Coronary artery (tissue), 2 donors: ENCODE measurements at regions not wholly inside any gene's neighbourhood (a gene's known extent, or its start where the extent isn't known, plus 50 kb on each side); places are given as distances from the start of the nearest gene placed in this dataset.

Experiments
- DNase-seq: peaks from one replicate; pipeline ENCODE4 v3.0.0-alpha.2; 2017; ENCODE audit warnings: low spot score
- H3K27ac ChIP-seq, 2 donors: fragments of 200-600 bp; sonication (generic); one replicate each; pipeline ENCODE4 v1.5.1; 2016 to 2019
- H3K4me3 ChIP-seq: fragments of 200-600 bp; sonication (generic); 2 replicates; pipeline ENCODE4 v1.5.1; 2016; ENCODE audit warnings: mild to moderate bottlenecking, moderate library complexity
- CTCF ChIP-seq: fragments of 200-600 bp; sonication (generic); IDR thresholded peaks from one replicate; pipeline ENCODE4 v1.5.1; 2019; ENCODE audit warnings: antibody characterized with exemption

- DNase-seq = no peak
- Histone ChIP-seq H3K27ac (no peak overlapping the region), H3K4me3 (no peak overlapping the region)
- no peak for TF ChIP-seq CTCF
These were observed 1221.1 kb upstream of the ADGRL3 start for GRCh38 chr4:59979061-59979460.

GRCh38 chr4:59983852-59984251 is 1216.3 kb upstream of the ADGRL3 start:
- TF ChIP-seq CTCF = no peak
- Histone ChIP-seq H3K4me3 (no peak overlapping the region), H3K27ac (no peak overlapping the region)
- DNase-seq = no peak

GRCh38 chr4:59987289-59987688 is 1212.8 kb upstream of the ADGRL3 start:
- H3K27ac ChIP-seq = no peak overlapping the region
- no peak for DNase-seq
- TF ChIP-seq CTCF = no peak
- H3K4me3 ChIP-seq = no peak overlapping the region

- H3K4me3 ChIP-seq = no peak overlapping the region
- H3K27ac ChIP-seq = no peak overlapping the region
- DNase-seq = no peak
- TF ChIP-seq CTCF = no peak
These were observed 1206.0 kb upstream of the ADGRL3 start for GRCh38 chr4:59994118-59994517.

GRCh38 chr4:60002603-60003337 is 1197.4 kb upstream of the ADGRL3 start:
- H3K27ac ChIP-seq = no peak overlapping the region
- no peak for TF ChIP-seq CTCF
- no peak for DNase-seq
- no peak overlapping the region for H3K4me3 ChIP-seq

GRCh38 chr4:60013464-60014184 is 1186.5 kb upstream of the ADGRL3 start:
- DNase-seq = no peak
- no peak for TF ChIP-seq CTCF
- no peak overlapping the region for H3K27ac ChIP-seq
- H3K4me3 ChIP-seq = no peak overlapping the region

- TF ChIP-seq CTCF = no peak
- Histone ChIP-seq H3K4me3 (no peak overlapping the region), H3K27ac (no peak overlapping the region)
- DNase-seq = no peak
These were observed 1183.2 kb upstream of the ADGRL3 start for GRCh38 chr4:60016971-60017370.
